ENCODE measurements at regions not wholly inside any gene's neighbourhood (a gene's known extent, or its start where the extent isn't known, plus 50 kb on each side); places are given as distances from the start of the nearest gene placed in this dataset.

DNA sequence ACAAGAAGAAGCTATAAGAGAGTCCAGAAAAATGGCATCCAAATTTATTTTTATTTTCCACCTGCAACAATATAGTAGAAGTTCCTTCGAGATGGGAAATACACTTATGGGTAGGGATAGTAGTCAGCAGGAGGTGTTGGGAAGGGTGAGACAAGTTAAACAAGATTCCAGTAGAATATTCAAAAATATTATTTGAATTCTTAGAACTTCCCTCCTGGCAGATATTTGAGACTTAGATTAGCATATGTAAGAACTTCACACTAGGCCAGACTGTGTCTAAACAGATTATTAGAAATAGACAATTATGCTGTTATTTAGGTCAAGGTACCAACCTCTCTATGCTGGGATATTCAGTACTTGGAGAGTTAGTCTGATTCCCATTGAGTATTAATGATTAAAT lies 108.7 kb downstream of the PLK2 start:
- no peak for TF ChIP-seq POLR2A (IDR thresholded peaks at IDR 0.05)
- no peak for TF ChIP-seq EP300 (IDR thresholded peaks at IDR 0.05)
- TF ChIP-seq, protein P1, sequence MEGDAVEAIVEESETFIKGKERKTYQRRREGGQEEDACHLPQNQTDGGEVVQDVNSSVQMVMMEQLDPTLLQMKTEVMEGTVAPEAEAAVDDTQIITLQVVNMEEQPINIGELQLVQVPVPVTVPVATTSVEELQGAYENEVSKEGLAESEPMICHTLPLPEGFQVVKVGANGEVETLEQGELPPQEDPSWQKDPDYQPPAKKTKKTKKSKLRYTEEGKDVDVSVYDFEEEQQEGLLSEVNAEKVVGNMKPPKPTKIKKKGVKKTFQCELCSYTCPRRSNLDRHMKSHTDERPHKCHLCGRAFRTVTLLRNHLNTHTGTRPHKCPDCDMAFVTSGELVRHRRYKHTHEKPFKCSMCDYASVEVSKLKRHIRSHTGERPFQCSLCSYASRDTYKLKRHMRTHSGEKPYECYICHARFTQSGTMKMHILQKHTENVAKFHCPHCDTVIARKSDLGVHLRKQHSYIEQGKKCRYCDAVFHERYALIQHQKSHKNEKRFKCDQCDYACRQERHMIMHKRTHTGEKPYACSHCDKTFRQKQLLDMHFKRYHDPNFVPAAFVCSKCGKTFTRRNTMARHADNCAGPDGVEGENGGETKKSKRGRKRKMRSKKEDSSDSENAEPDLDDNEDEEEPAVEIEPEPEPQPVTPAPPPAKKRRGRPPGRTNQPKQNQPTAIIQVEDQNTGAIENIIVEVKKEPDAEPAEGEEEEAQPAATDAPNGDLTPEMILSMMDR (IDR thresholded peaks at IDR 0.05), result no peak
